SJCRH30 (cell line): ENCODE measurements at regions not wholly inside any gene's neighbourhood (a gene's known extent, or its start where the extent isn't known, plus 50 kb on each side); places are given as distances from the start of the nearest gene placed in this dataset.
A peak's percentile ranks its signal among the peaks of the same experiment; 100 is the strongest.

ENCODE experiments used
- DNase-seq, 2 experiments: peaks; one replicate each; pipeline ENCODE4 v3.0.0-alpha.2; 2015 to 2020
- H3K27ac ChIP-seq: fragments of 250-450 bp; sonication (Bioruptor Pico); 2 replicates; pipeline ENCODE4 v1.5.1; 2020; ENCODE audit warnings: mild to moderate bottlenecking, moderate library complexity
- H3K27me3 ChIP-seq: fragments of 250-450 bp; sonication (Bioruptor Pico); 2 replicates; pipeline ENCODE4 v1.5.1; 2020; ENCODE audit warnings: mild to moderate bottlenecking, moderate library complexity
- H3K36me3 ChIP-seq: fragments of 250-450 bp; sonication (Bioruptor Pico); 2 replicates; pipeline ENCODE4 v1.5.1; 2020; ENCODE audit warnings: mild to moderate bottlenecking, moderate library complexity
- H3K4me1 ChIP-seq: fragments of 250-450 bp; sonication (Bioruptor Pico); 2 replicates; pipeline ENCODE4 v1.5.1; 2020; ENCODE audit warnings: mild to moderate bottlenecking, moderate library complexity
- H3K4me3 ChIP-seq: fragments of 250-450 bp; sonication (Bioruptor Pico); 2 replicates; pipeline ENCODE4 v1.5.1; 2020; ENCODE audit warnings: mild to moderate bottlenecking, moderate library complexity
- H3K9me3 ChIP-seq: fragments of 250-450 bp; sonication (Bioruptor Pico); replicated peaks from 2 replicates; pipeline ENCODE4 v1.5.1; 2020; ENCODE audit warnings: mild to moderate bottlenecking, moderate library complexity

DNA sequence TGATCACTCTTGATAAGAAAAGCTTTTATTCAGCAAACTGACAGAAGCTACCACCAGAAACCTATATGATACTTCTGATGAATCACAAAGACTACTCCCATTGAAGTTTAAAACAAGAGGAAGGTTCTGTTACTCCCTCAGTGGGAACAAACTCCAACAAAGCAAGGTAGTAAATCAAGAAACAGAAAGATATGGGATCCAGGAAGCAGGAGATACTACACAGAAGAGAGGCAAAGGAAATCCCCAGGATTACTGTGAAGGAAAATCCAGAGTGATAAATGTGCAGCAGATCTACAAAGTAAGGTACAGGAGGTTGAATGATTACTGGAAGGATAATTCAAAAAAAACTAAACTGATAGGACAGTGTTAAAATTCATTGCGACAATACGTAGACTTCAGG lies 222.4 kb downstream of the HHIP start:
- H3K27ac ChIP-seq = no peak overlapping the region
- no peak overlapping the region for H3K4me3 ChIP-seq
- no peak for DNase-seq
- no peaks in the 10 kb centered on the region for H3K4me1 ChIP-seq
- no peaks in the 10 kb centered on the region for H3K27me3 ChIP-seq
- H3K9me3 ChIP-seq = no peaks in the 10 kb centered on the region; the same call in 1 of the 2 replicates
- no peaks in the 10 kb centered on the region for H3K36me3 ChIP-seq

DNA sequence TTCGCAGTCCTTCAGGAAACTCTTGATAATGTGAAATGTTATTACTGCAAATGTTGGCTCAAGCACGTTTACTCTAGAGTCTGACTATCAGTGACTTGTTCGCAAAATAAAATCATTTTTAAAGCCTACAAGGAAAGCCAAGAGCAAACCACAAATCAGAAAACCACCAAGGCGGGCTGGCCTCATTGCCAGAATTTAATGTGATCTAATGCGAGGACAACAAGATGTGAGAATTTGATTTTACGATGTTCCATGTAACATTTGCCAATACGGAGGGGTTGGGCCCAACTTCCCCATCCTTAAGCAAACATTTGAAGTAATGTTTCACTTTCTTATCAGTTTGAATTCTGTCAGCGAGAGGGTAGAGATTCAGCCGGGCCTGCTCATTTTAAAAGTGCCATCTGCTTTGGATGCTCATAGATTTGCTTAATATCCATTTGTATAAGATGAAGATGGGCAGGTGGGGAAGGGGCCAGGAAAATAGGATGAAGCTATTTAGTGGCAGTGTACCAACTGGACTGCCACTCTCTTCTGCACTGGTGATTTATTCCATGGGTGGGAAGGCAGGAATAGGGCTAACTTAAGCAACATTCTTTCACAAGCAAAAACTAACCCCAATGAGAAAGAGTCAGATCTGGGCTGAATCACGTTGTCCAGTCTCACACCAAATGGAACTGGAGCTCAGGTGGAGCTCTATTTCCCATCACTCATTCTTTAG lies 225.3 kb downstream of the ANAPC10 start:
- H3K27me3 ChIP-seq = no peaks in the 10 kb centered on the region
- H3K9me3 ChIP-seq = no peaks in the 10 kb centered on the region
- H3K36me3 ChIP-seq = no peaks in the 10 kb centered on the region
- H3K4me3 ChIP-seq = no peak overlapping the region
- no peaks in the 10 kb centered on the region for H3K4me1 ChIP-seq
- no peak overlapping the region for H3K27ac ChIP-seq
- no peak for DNase-seq

DNA sequence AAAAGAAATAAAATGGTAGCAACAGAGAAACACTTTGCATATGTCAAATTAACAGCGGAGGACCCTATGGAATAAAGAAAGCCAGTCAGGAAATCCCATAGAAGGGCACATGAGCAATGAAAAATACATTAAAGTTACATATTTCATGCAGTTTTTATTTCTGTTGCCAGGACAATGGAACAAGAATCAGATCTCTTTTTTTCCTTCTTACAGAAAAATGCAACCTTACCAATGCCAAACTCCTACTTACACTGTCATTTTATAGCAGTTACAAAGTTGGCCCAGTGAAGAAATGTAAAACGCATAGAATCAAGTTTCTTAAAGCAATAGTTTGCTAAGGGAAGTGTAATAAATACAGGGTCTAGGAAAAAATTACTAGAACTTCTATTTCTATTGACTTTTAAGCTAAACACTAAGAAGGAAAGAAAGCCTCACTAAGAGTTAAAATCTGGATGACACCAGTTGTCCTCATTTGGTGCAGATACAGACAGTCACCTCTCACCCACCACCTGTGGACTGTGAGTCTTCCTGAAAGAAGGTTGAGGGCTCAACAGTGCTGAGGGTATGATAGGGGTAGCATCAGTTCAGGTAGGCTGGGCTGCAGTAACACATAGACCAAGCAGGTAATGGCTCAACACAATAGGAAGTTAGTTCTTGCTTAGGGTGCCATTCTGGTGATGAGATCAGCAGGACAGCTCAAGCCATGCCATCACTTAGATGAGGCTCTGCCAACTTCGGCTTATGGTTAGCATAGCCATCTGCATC lies 224.6 kb downstream of the ANAPC10 start:
- Histone ChIP-seq H3K36me3 (no peaks in the 10 kb centered on the region), H3K27ac (no peak overlapping the region), H3K4me1 (no peaks in the 10 kb centered on the region), H3K4me3 (no peak overlapping the region), H3K9me3 (no peaks in the 10 kb centered on the region), H3K27me3 (no peaks in the 10 kb centered on the region)
- no peak for DNase-seq

DNA sequence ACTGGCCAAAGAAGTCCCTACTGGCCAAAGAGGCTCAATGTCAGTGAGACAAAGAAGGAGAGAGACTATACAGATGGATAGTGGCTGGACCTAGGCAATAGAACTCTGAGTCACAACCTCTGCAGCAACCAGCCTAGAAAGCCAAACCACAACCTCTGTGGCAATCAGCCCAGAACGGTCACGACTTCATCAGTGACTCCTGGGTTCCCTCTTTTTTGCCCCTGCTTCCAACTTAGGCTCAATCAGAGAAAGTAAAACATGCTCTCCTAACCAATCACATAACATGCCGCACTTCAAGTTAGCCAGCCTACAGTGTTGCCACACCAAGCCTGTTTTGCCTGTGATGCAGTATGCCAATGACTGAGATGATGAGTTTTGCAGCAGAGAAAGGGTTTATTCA lies 203.4 kb downstream of the ANAPC10 start:
- Histone ChIP-seq H3K27ac (no peak overlapping the region), H3K4me1 (no peaks in the 10 kb centered on the region), H3K9me3 (no peaks in the 10 kb centered on the region), H3K27me3 (no peaks in the 10 kb centered on the region), H3K36me3 (no peaks in the 10 kb centered on the region), H3K4me3 (no peak overlapping the region)
- DNase-seq = peak; percentile 20 to 28

DNA sequence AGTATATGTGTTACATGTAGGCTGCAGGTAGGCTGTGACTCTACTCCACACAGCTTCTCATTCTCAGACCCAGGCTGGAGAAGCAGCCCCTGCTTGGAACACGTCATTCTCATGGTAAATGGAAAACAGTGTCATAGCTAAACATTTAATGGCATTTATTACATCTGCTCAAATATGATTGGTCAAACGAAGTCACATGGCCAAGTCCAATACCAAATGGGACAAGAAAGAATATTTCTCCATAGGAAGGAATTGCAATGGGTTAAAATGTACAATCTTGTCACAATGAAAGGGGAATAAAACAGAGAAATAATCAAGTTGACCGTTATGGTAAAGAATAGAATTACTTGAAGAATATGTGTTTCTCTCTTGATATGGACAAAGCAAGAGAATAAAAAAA lies 198.6 kb downstream of the ANAPC10 start:
- no peak for DNase-seq
- Histone ChIP-seq H3K4me1 (no peaks in the 10 kb centered on the region), H3K27me3 (no peaks in the 10 kb centered on the region), H3K9me3 (no peaks in the 10 kb centered on the region), H3K4me3 (no peak overlapping the region), H3K36me3 (no peaks in the 10 kb centered on the region), H3K27ac (no peak overlapping the region)

DNA sequence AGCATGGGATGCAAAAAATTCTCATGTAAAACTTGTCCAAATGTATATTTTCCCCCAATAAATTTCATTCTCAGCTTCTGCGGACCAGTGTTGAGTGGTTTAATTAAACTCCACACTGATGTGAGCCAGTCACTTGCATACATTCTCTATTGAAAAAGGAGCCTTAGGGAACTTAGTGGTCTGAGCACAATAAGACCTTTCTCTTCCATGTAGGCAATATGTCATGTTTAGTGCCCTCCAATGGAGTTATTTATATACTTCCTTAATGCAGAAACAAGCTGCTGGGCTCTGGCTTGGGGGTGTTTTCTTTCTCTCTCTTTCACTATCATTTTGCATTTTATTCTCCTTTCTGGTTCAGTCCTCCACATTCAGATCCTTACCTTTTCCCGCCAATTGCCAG lies 196.9 kb downstream of the ANAPC10 start:
- no peaks in the 10 kb centered on the region for H3K27me3 ChIP-seq
- no peaks in the 10 kb centered on the region for H3K36me3 ChIP-seq
- no peak for DNase-seq
- no peak overlapping the region for H3K4me3 ChIP-seq
- no peaks in the 10 kb centered on the region for H3K9me3 ChIP-seq
- no peak overlapping the region for H3K27ac ChIP-seq
- H3K4me1 ChIP-seq = 0 out of 2 replicates have a peak, but pooled peaks cover 4% of the 10 kb centered on the region

DNA sequence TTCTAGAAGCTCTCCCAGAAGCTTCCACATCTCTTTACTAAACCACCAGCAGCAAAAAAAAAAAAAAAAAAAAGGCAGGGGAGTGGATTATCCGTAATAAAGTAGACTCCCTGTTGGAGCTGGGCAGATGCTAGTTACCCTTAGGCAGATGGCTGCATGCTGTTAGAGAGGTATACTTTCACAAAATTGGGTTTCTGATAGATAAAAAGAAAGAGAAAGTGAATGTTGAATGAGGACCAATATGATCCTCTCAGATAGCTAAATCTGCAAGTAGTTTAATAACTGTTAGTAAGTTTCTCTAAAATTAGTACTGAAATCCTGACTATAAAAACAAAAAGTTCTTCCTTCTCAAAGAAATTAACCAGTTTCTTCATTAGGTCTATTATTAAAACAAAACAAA lies 195.4 kb downstream of the ANAPC10 start:
- no peaks in the 10 kb centered on the region for H3K9me3 ChIP-seq
- H3K4me3 ChIP-seq = no peak overlapping the region
- no peak overlapping the region for H3K27ac ChIP-seq
- DNase-seq = no peak
- 0 out of 2 replicates have a peak, but pooled peaks cover 6% of the 10 kb centered on the region for H3K4me1 ChIP-seq
- H3K27me3 ChIP-seq = no peaks in the 10 kb centered on the region
- no peaks in the 10 kb centered on the region for H3K36me3 ChIP-seq

DNA sequence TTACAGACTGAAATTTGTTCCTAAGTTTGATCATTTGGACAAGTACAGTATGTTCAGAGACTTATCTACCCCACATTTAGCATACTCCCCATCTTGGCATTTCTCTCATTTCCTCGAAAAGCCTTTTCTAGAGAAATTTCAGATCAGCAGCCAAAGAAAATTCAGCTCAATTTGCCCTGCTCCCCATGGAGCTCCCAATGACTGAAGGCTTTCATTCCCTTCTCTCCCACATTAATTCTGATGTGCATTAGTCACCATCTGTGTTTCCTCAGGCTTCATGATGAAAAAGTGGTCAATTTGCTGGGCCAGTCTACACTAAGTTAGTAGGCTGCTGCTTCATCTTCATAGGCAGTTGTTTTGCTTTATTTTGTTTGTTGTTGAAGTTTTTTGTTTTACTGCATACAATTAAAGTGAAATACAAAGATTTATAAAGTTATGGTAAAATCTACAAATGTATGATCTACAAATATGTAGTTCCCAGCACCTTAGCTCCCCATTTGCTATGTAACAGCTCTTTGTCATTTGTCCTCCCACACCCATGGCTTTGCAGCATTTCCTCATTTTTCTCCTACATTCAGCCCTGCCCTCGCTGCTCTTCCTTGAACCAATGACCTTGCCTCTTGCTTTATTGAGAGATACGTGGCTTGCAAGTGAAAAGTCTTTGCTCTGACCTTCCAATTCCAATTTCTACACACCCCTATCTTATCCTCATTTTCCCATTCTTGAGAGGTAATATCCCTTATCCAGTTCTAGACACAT lies 193.9 kb downstream of the ANAPC10 start:
- Histone ChIP-seq H3K9me3 (no peaks in the 10 kb centered on the region), H3K27ac (no peak overlapping the region), H3K27me3 (no peaks in the 10 kb centered on the region), H3K4me3 (no peak overlapping the region), H3K4me1 (0 out of 2 replicates have a peak, but pooled peaks cover 6% of the 10 kb centered on the region), H3K36me3 (no peaks in the 10 kb centered on the region)
- no peak for DNase-seq

DNA sequence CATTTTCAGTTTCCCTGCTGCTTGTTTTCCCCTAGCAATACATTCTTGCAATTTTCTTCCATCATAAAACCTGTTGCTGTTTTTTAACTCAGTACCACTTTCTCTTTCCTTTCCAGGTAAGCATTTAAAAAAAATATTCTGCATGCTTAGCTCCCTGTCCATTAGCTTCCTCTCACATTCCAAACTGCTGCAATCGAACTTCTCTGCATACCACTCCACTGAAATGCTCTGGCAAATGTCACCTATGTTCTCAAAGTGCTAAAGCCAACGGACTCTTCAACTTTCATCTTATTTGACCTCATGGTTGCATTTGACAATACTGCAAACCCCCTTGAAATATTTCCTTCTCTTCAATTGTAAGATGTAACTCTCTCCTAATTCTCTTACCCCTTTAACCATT lies 192.7 kb downstream of the ANAPC10 start:
- DNase-seq = no peak
- Histone ChIP-seq H3K9me3 (no peaks in the 10 kb centered on the region), H3K4me1 (0 out of 2 replicates have a peak, but pooled peaks cover 6% of the 10 kb centered on the region), H3K27ac (no peak overlapping the region), H3K36me3 (no peaks in the 10 kb centered on the region), H3K4me3 (no peak overlapping the region), H3K27me3 (no peaks in the 10 kb centered on the region)

DNA sequence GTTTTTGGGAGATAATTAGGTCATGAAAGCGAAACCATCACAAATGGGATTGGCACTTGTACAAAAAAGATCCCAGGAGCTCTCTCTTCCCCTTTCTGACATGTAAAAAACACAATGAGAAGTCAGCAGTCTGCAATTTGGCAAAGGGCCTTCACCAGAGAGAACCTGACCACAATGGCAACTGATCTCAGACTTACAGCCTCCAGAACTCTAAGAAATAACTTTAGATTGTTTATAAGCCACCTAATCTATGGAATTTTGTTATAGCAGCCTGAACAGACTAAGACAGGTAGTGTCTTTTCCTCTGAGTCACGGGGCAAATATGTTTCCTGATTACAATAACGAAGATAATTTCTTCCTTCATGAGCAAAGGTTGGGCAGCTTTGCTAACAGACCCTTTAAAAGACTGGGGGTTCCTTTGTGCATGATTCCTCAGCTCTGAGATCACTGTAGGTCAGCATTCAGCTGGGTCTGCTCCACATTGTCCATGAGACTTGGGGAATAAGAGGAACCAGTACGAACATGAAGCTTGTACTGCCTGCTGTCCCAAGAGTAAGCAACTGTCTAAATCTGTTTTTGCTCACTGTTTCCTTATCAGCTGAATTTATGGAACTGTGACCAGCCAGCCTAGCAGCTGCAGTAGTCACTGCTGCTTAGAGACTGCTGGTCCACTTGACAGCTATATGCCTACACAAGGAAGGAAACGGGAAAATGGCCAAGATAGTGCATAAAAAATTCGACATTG lies 191.6 kb downstream of the ANAPC10 start:
- Histone ChIP-seq H3K27ac (no peak overlapping the region), H3K9me3 (no peaks in the 10 kb centered on the region)
- peak in 1 of 2 experiments; percentile 4 for DNase-seq

DNA sequence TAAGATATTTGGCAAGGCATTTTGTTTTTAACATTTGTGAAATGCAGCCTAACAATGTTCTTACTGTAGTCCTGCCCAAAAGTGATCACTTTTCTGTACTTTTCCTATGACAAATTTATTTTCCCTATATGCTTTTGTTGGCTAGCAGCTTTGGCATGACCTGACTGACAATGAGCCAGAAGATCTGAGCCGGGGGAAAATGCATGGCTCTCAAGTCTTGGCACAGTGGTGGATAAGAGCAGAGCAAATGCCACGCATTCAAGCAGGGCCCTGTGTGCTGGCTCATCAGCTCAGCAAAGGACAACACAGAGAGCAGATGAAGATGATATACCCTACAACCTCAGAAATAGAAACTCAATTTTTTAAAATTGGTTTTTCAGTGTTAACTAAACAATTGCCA lies 187.3 kb downstream of the ANAPC10 start:
- no peaks in the 10 kb centered on the region for H3K9me3 ChIP-seq
- H3K36me3 ChIP-seq = no peaks in the 10 kb centered on the region
- H3K27me3 ChIP-seq = no peaks in the 10 kb centered on the region
- no peak overlapping the region for H3K4me3 ChIP-seq
- H3K27ac ChIP-seq = no peak overlapping the region
- DNase-seq = no peak
- H3K4me1 ChIP-seq = 0 out of 2 replicates have a peak, but pooled peaks cover 5% of the 10 kb centered on the region

More for the DNA sequence above, 191.6 kb downstream of the ANAPC10 start:
- H3K36me3 ChIP-seq = no peaks in the 10 kb centered on the region
- H3K27me3 ChIP-seq = no peaks in the 10 kb centered on the region
- 0 out of 2 replicates have a peak, but pooled peaks cover 6% of the 10 kb centered on the region for H3K4me1 ChIP-seq
- H3K4me3 ChIP-seq = no peak overlapping the region
